K562 (cell line): ENCODE measurements at regions not wholly inside any gene's neighbourhood (a gene's known extent, or its start where the extent isn't known, plus 50 kb on each side); places are given as distances from the start of the nearest gene placed in this dataset.

ENCODE experiments used
- ATAC-seq: fragments of 200-7000 bp; cut with Tn5 transposase; 3 replicates; pipeline ENCODE4 v1.9.1; 2020; ENCODE audit warnings: moderate library complexity
- BruUV-seq: library from RNA; stranded (reverse); fragments of 400-500 nt; replicated peaks from 2 replicates; lab custom pipeline; 2021; lab: Mats Ljungman, UMichigan
- CTCF ChIA-PET: fragments of 300-600 bp; formaldehyde crosslinking; extraction: SDS; loops from one replicate; lab custom pipeline; 2021; ENCODE audit warnings: low intra/inter-chr PET ratio; lab: Yijun Ruan, JAX
- POLR2A ChIA-PET: fragments of 300-600, 350-650 bp; sonication (Branson Sonifier 250); formaldehyde crosslinking; extraction: SDS; loops from one replicate; lab custom pipeline; 2021; ENCODE audit warnings: antibody characterized with exemption, inconsistent platforms; lab: Yijun Ruan, JAX
- DNase-seq, 4 experiments: peaks; one replicate each; pipeline versions ENCODE4 v3.0.0 to v3.0.0-alpha.2; 2011 to 2018; ENCODE audit warnings: low spot score in 3 of 4, mixed read lengths in 3 of 4; ENCODE audit errors: extremely low read depth in 1 of 4
- FAIRE-seq: peaks from 2 replicates; lab custom pipeline; 2011; peaks lifted over from hg19 to GRCh38; lab: Jason Lieb, UNC
- H2AFZ ChIP-seq: 2 replicates; pipeline ENCODE4 v1.6.0; 2011; ENCODE audit warnings: low read depth, low read length, control low read depth, inconsistent platforms
- H3K27ac ChIP-seq: fragments of 200-600 bp; 3 replicates; pipeline ENCODE4 v1.8.0; 2011; ENCODE audit warnings: low read depth, mild to moderate bottlenecking, control low read depth, inconsistent platforms, low read length, moderate library complexity, mixed read lengths; ENCODE audit errors: extremely low read depth
- H3K27me3 ChIP-seq, 2 experiments: fragments of 300-600 bp in 1 of 2; 2 replicates in 1 of 2; 3 replicates in 1 of 2; pipeline versions ENCODE4 v1.6.0 to v1.8.0; 2011; ENCODE audit warnings: inconsistent platforms in 2 of 2, low read length in 2 of 2, mild to moderate bottlenecking in 1 of 2, mixed read lengths in 1 of 2, moderate library complexity in 1 of 2; ENCODE audit not compliant: control insufficient read depth in 2 of 2, insufficient read depth in 2 of 2
- H3K36me3 ChIP-seq: fragments of 300-600 bp; 3 replicates; pipeline ENCODE4 v1.8.0; 2011; ENCODE audit warnings: mild to moderate bottlenecking, low read length, inconsistent platforms; ENCODE audit not compliant: control insufficient read depth, insufficient read depth
- H3K4me1 ChIP-seq, 2 experiments: fragments of 200-600 bp in 1 of 2; replicated peaks in 1 of 2; 2 replicates in 1 of 2; 3 replicates in 1 of 2; pipeline versions ENCODE4 v1.5.1 to v1.8.0; 2011; ENCODE audit warnings: inconsistent platforms in 2 of 2, low read length in 2 of 2, mild to moderate bottlenecking in 1 of 2, mixed read lengths in 1 of 2, moderate library complexity in 1 of 2; ENCODE audit not compliant: control insufficient read depth in 2 of 2, insufficient read depth in 2 of 2
- H3K4me2 ChIP-seq: 2 replicates; pipeline ENCODE4 v1.6.1; 2011; ENCODE audit warnings: low read length, control low read depth, inconsistent platforms, mixed read lengths; ENCODE audit not compliant: insufficient read depth
- H3K4me3 ChIP-seq: fragments of 200-600 bp; sonication (generic), shearing (Covaris generic); 2 replicates; pipeline ENCODE4 v1.5.1; 2016; ENCODE audit warnings: control low read depth, inconsistent platforms
- H3K79me2 ChIP-seq: fragments of 200-600 bp; 3 replicates; pipeline ENCODE4 v1.8.0; 2011; ENCODE audit warnings: low read length, inconsistent platforms; ENCODE audit not compliant: control insufficient read depth, insufficient read depth
- H3K9ac ChIP-seq, 2 experiments: 2 replicates each; pipeline versions ENCODE4 v1.6.0 to v1.6.1; 2011; ENCODE audit warnings: low read depth in 2 of 2, low read length in 2 of 2, control low read depth in 1 of 2, inconsistent platforms in 1 of 2, mild to moderate bottlenecking in 1 of 2, mixed read lengths in 1 of 2; ENCODE audit not compliant: insufficient read depth in 1 of 2
- H3K9me1 ChIP-seq: one replicate; pipeline ENCODE4 v1.6.0; 2011; ENCODE audit warnings: inconsistent platforms, mild to moderate bottlenecking, low read length, moderate library complexity; ENCODE audit not compliant: control insufficient read depth, insufficient read depth
- H3K9me3 ChIP-seq: replicated peaks from 2 replicates; pipeline ENCODE4 v1.5.1; 2011; ENCODE audit warnings: low read depth, low read length, inconsistent platforms; ENCODE audit not compliant: control insufficient read depth, insufficient read depth
- H4K20me1 ChIP-seq: replicated peaks from 2 replicates; pipeline ENCODE4 v1.6.1; 2011; ENCODE audit warnings: low read length, inconsistent platforms, mixed read lengths; ENCODE audit not compliant: control insufficient read depth, insufficient read depth
- HNRNPUL1 ChIP-seq: fragments of 200-400 bp; formaldehyde crosslinking; IDR thresholded peaks from 2 replicates; pipeline ENCODE4 v1.6.1; 2017; ENCODE audit warnings: low read length
- KLF13 ChIP-seq: fragments of 450-650 bp; IDR thresholded peaks from 2 replicates; pipeline ENCODE4 v1.6.1; 2016; ENCODE audit warnings: missing genetic modification characterization, low read depth, mild to moderate bottlenecking, missing compliant biosample characterization, moderate library complexity, borderline replicate concordance
- NFIC ChIP-seq: fragments of 450-650 bp; IDR thresholded peaks from 2 replicates; pipeline ENCODE4 v1.6.1; 2017; ENCODE audit warnings: mild to moderate bottlenecking, inconsistent platforms
- POU5F1 ChIP-seq: fragments of 150-350 bp; IDR thresholded peaks from 2 replicates; pipeline ENCODE4 v1.6.1; 2014; ENCODE audit warnings: borderline replicate concordance, low read length, low read depth, mild to moderate bottlenecking; ENCODE audit not compliant: partially characterized antibody
- RAD21 ChIP-seq, 2 experiments: fragments of 250-450 bp in 1 of 2; fragments of 450-650 bp in 1 of 2; sonication (Bioruptor Pico) in 1 of 2; formaldehyde crosslinking in 1 of 2; IDR thresholded peaks in 1 of 2; conservative IDR thresholded peaks in 1 of 2; 2 replicates each; pipeline versions ENCODE4 v1.4.0 to v1.8.0; 2020 to 2022; ENCODE audit warnings: mild to moderate bottlenecking in 2 of 2, moderate library complexity in 1 of 2
- SMARCE1 ChIP-seq: fragments of 450-650 bp; IDR thresholded peaks from 2 replicates; pipeline ENCODE4 v1.7.1; 2016; ENCODE audit warnings: mild to moderate bottlenecking
- ZNF76 ChIP-seq: fragments of 250-450 bp; sonication (Bioruptor Pico); IDR thresholded peaks from 2 replicates; pipeline ENCODE4 v1.4.0; 2020; ENCODE audit warnings: mild to moderate bottlenecking, moderate library complexity, borderline replicate concordance
- ZNF780A ChIP-seq: fragments of 250-450 bp; sonication (Bioruptor Pico); IDR thresholded peaks from 2 replicates; pipeline ENCODE4 v1.5.0; 2021; ENCODE audit warnings: mild to moderate bottlenecking
- WGBS: fragments of 100-300 bp; shearing (Covaris generic); methylation state at CpG from one replicate; pipeline ENCODE4 v1.1.6; 2016; ENCODE audit warnings: low coverage, mixed read lengths; ENCODE audit not compliant: insufficient coverage; ENCODE audit errors: missing lambda C conversion rate; 5-methylcytosine and 5-hydroxymethylcytosine counted together
- in situ Hi-C: fragments of 300-500 bp; cut with MboI; formaldehyde crosslinking; loops from 4 replicates; pipeline ENCODE4 v1.15.0; 2018; ENCODE audit warnings: inconsistent platforms, mixed read lengths
- intact Hi-C: fragments of 100-400 bp; cut with micrococcal nuclease; formaldehyde crosslinking; loops from 2 replicates; pipeline ENCODE4 v1.14.2; 2022

GRCh38 chr1:67969446-67969845, 81.0 kb downstream of the DIRAS3 start:
- CTCF ChIA-PET, result no interaction called here
- intact Hi-C loops, result no loop called here
- Histone ChIP-seq H3K4me1 (0 out of 5 replicates have a peak, but pooled peaks cover 0 to 4% of the 10 kb centered on the region in 2 experiments), H3K4me3 (no peak overlapping the region), H3K36me3 (no peaks in the 10 kb centered on the region), H3K9me1 (no peaks in the 10 kb centered on the region), H2AFZ (no peak overlapping the region), H3K4me2 (no peak overlapping the region), H4K20me1 (no peaks in the 10 kb centered on the region), H3K79me2 (no peaks in the 10 kb centered on the region), H3K9me3 (no peaks in the 10 kb centered on the region), H3K9ac (no peak overlapping the region), H3K27me3 (no peaks in the 10 kb centered on the region), H3K27ac (no peak overlapping the region)
- BruUV-seq, result no TSS peak
- DNase-seq, result no peak
- no peak for ATAC-seq
- TF ChIP-seq HNRNPUL1, result no peak
- TF ChIP-seq KLF13, result no peak
- no peak for TF ChIP-seq ZNF780A (CRISPR knock-in tag)
- TF ChIP-seq POU5F1, result no peak
- POLR2A ChIA-PET, result no interaction called here
- in situ Hi-C loops, result no loop called here
- WGBS, result 27% methylated on average over 2 of the region's 2 CpGs
- FAIRE-seq, result no peak

GRCh38 chr1:67966666-67967009, 83.8 kb downstream of the DIRAS3 start:
- no peak for TF ChIP-seq ZNF76
- TF ChIP-seq NFIC, result no peak
- no peak for TF ChIP-seq RAD21 (CRISPR knock-in tag; conservative IDR thresholded peaks at IDR 0.05 in 1 of 2, IDR thresholded peaks at IDR 0.05 in 1 of 2)
- no peak for TF ChIP-seq SMARCE1
- FAIRE-seq, result no peak
- no peak for DNase-seq
- in situ Hi-C loops (no loop called here), intact Hi-C loops (no loop called here)
- Histone ChIP-seq H3K9ac (no peak overlapping the region), H3K9me1 (no peaks in the 10 kb centered on the region), H3K36me3 (no peaks in the 10 kb centered on the region), H3K27me3 (no peaks in the 10 kb centered on the region; a peak in 1 of 5 replicates), H3K9me3 (peaks cover 4% of the 10 kb centered on the region; the same call in 1 of the 2 replicates), H3K4me2 (no peak overlapping the region), H3K4me3 (no peak overlapping the region), H4K20me1 (no peaks in the 10 kb centered on the region), H3K4me1 (0 out of 5 replicates have a peak, but pooled peaks cover 0 to 4% of the 10 kb centered on the region in 2 experiments), H2AFZ (0 out of 2 replicates have a peak overlapping the region, but pooled peaks have one; percentile 27), H3K79me2 (no peaks in the 10 kb centered on the region), H3K27ac (no peak overlapping the region)
- no peak for ATAC-seq
- ChIA-PET CTCF (no interaction called here), POLR2A (no interaction called here)
- BruUV-seq, result no TSS peak
